NCI-H2107 treated with DMSO at 0.1 percent for 48 hours (cell line): ENCODE measurements at regions not wholly inside any gene's neighbourhood (a gene's known extent, or its start where the extent isn't known, plus 50 kb on each side); places are given as distances from the start of the nearest gene placed in this dataset.

Source experiments
- DNase-seq: peaks from one replicate; lab custom pipeline; 2025; ENCODE audit not compliant: unreplicated experiment; lab: John Stamatoyannopoulos, UW

- DNase-seq = peak; percentile 39
Observed at GRCh38 chr2:158049129-158049855, 52.4 kb upstream of the UPP2 start.

GRCh38 chr2:158048327-158048726, 53.3 kb upstream of the UPP2 start:
- DNase-seq = no peak

- no peak for DNase-seq
Observed at GRCh38 chr2:158047156-158047611, 54.5 kb upstream of the UPP2 start.

- DNase-seq = no peak
Observed at GRCh38 chr2:158046121-158046880, 55.4 kb upstream of the UPP2 start.

- no peak for DNase-seq
Observed at GRCh38 chr2:158045362-158045761, 56.3 kb upstream of the UPP2 start.

- DNase-seq = no peak
Observed at GRCh38 chr2:158043181-158043948, 58.3 kb upstream of the UPP2 start.

- DNase-seq = no peak
Observed at GRCh38 chr2:158042666-158043065, 59.0 kb upstream of the UPP2 start.

GRCh38 chr2:158042245-158042644, 59.4 kb upstream of the UPP2 start:
- DNase-seq = no peak

- DNase-seq = no peak
Observed at GRCh38 chr2:158041400-158041799, 60.3 kb upstream of the UPP2 start.

GRCh38 chr2:158038901-158039300, 62.8 kb upstream of the UPP2 start:
- DNase-seq = no peak

GRCh38 chr2:158034198-158034866, 67.3 kb upstream of the UPP2 start:
- peak; percentile 60 for DNase-seq

- DNase-seq = no peak
Observed at GRCh38 chr2:158031371-158031770, 70.3 kb upstream of the UPP2 start.

GRCh38 chr2:158025255-158025996, 76.2 kb upstream of the UPP2 start:
- DNase-seq = no peak

- DNase-seq = peak; percentile 28
Observed at GRCh38 chr2:158024288-158024898, 77.3 kb upstream of the UPP2 start.

GRCh38 chr2:158022888-158023287, 78.8 kb upstream of the UPP2 start:
- DNase-seq = no peak

GRCh38 chr2:158021226-158021625, 80.5 kb upstream of the UPP2 start:
- no peak for DNase-seq

GRCh38 chr2:158015428-158016076, 86.1 kb upstream of the UPP2 start:
- DNase-seq = no peak

- no peak for DNase-seq
Observed at GRCh38 chr2:158013891-158014290, 87.8 kb upstream of the UPP2 start.

GRCh38 chr2:158011055-158011771, 90.5 kb upstream of the UPP2 start:
- peak; percentile 63 for DNase-seq
